ENCODE measurements at regions not wholly inside any gene's neighbourhood (a gene's known extent, or its start where the extent isn't known, plus 50 kb on each side); places are given as distances from the start of the nearest gene placed in this dataset.

DNA sequence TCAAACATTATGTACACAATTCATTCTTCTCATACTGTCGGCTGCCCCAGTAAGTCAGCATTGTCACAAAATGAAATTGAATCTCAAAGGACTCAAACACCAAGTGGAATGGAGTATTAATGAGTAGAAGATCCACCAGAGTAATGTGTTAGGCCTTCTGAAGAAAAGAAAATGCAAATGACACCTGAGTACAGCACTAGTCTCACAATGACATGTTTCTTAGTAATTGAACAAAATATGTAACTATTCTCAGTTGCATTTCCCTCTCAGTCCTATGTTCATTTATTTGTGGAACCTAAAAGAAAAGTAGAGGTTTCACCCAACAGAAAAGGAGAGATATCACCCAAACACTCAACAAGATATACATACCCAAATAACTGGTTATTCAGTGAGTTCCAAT lies 283.9 kb upstream of the THBS1 start:
- ChIA-PET CTCF (no interaction called here), POLR2A (no interaction called here)
- no peak overlapping the region for H3K27ac ChIP-seq (ENCODE audit: low read depth, low read length)
- H3K9me3 ChIP-seq (ENCODE audit: control insufficient read depth, insufficient read depth, low read length), result no peaks in the 10 kb centered on the region
- no peak overlapping the region for H3K4me3 ChIP-seq (ENCODE audit: low read depth, low read length)
- TF ChIP-seq, protein P1, sequence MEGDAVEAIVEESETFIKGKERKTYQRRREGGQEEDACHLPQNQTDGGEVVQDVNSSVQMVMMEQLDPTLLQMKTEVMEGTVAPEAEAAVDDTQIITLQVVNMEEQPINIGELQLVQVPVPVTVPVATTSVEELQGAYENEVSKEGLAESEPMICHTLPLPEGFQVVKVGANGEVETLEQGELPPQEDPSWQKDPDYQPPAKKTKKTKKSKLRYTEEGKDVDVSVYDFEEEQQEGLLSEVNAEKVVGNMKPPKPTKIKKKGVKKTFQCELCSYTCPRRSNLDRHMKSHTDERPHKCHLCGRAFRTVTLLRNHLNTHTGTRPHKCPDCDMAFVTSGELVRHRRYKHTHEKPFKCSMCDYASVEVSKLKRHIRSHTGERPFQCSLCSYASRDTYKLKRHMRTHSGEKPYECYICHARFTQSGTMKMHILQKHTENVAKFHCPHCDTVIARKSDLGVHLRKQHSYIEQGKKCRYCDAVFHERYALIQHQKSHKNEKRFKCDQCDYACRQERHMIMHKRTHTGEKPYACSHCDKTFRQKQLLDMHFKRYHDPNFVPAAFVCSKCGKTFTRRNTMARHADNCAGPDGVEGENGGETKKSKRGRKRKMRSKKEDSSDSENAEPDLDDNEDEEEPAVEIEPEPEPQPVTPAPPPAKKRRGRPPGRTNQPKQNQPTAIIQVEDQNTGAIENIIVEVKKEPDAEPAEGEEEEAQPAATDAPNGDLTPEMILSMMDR (IDR thresholded peaks at IDR 0.05; ENCODE audit: low read depth, low read length), result no peak
- DNase-seq (ENCODE audit: low read depth, low spot score), result no peak
- H3K27me3 ChIP-seq (ENCODE audit: control insufficient read depth, insufficient read depth, low read length), result no peaks in the 10 kb centered on the region

DNA sequence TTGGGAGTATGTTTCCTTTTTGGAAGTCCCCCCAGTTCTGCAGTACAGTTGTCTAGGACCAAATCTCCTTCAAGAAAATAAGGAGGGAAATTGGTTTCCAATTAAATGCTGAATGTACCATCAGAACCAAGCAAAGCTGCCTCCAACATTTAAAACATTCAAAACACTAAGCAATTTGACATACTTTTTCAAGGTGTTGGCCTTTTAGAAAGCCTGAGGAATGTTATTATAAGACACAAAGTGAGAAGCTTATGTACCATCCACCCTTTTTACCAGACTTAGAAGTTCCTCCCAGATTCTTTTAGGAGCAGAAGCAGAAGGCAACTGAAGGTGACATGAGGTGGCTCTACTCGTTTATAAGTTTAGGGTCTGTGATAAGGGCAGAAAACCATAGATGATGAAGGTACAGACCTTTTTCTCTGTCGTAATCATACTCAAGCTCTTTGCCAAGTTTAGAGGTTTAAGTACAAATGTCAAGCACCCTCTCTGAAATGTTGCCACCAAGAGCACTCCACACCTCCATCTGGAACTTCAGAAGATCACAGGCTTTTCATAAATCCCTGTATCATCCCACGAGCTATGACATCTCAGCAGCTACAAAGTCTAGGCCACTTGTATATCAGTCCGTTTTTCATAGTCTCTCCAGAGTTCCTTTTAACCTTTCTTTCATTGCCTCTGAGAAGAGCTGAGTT lies 282.5 kb upstream of the THBS1 start:
- no peaks in the 10 kb centered on the region for H3K27me3 ChIP-seq (ENCODE audit: control insufficient read depth, insufficient read depth, low read length)
- DNase-seq (ENCODE audit: low read depth, low spot score), result no peak
- H3K4me3 ChIP-seq (ENCODE audit: low read depth, low read length), result no peak overlapping the region
- H3K9me3 ChIP-seq (ENCODE audit: control insufficient read depth, insufficient read depth, low read length), result no peaks in the 10 kb centered on the region
- TF ChIP-seq, protein P1 (IDR thresholded peaks at IDR 0.05; ENCODE audit: low read depth, low read length), result no peak
- CTCF ChIA-PET, result interaction anchor here (0.9 kb wide), 1 partner anchor 599 kb away, joined by 3 read pairs; no protein-coding TSS in a partner anchor
- POLR2A ChIA-PET, result no interaction called here
- H3K27ac ChIP-seq (ENCODE audit: low read depth, low read length), result no peak overlapping the region

DNA sequence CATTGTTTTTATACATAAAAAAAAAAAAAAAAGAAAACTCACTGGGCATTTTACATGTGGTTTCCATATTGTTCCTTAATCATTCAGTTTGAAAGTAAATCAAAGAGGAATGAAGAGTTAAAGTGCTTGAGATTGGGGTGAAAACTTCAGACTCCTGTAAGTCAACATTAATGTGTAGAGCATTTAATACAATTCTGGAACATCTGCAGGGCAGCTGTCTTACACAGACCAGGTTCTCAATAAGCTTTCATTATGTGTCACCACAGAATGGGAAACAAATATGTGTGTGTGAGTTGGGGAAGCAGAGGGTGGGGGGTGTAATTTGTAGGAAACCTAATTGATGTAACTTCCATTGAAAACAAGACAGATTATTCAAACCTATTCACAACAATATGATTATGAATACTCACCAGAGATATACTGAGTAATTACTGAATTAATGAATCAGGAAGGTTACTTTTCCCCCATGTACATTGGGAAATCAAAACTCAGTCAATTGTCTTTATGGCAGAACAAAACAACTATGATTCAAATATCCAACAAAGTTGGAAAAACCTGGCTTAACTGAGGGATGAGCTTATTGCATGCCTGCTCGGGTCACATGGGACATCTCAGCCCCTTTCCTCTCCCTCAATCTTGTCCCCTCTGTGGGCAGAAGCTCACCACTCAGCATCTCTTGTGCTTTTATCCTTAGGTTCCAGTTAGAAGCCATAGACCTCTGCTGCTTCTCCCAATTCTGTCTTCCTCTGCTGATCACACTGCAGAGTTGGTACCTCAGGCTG lies 281.2 kb upstream of the THBS1 start:
- no peak for DNase-seq (ENCODE audit: low read depth, low spot score)
- POLR2A ChIA-PET, result interaction anchor here (0.7 to 6.7 kb wide), 4 partner anchors 86 to 324 kb away, joined by 3 to 86 read pairs (median 4); partner anchors contain the start of gene THBS1
- Histone ChIP-seq H3K4me3 (ENCODE audit: low read depth, low read length) (no peak overlapping the region), H3K27me3 (ENCODE audit: control insufficient read depth, insufficient read depth, low read length) (no peaks in the 10 kb centered on the region), H3K9me3 (ENCODE audit: control insufficient read depth, insufficient read depth, low read length) (no peaks in the 10 kb centered on the region), H3K27ac (ENCODE audit: low read depth, low read length) (peak overlapping the region; percentile 65)
- TF ChIP-seq, protein P1 (IDR thresholded peaks at IDR 0.05; ENCODE audit: low read depth, low read length), result no peak
- CTCF ChIA-PET, result interaction anchor here (0.5 to 0.9 kb wide), 2 partner anchors 280 to 441 kb away, joined by 3 read pairs; no protein-coding TSS in a partner anchor

DNA sequence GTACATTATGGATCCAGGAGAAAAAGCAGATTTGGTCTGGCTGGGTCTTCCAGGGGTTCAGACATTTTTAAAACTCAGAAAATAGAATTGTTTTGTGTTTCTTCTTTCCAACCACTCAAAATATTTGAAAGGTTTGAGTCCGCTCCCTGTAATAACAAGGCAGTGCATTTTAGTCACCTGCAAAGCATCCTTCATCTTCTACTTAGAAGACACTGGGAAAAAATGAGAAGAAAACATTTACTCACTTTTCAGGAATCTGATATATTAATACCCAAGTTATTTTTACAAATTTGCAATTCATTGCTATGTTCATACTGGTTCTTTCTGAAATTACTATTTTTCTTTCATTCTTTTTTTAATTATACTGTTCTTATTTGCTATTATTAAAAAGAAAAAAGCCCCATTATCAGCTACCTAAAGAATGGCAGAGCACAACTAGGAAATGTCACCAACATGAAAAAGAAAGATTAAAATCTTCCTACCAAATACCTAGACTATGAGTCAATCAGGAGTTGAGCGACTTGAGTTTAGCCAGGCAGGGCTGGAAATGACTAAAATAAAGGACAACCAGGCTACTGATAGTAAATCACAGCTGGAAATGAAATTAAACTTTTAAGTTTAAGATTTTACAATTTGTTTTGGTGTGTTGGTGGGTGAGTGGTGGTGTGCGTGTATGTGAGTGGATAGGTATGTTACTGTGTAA lies 280.3 kb upstream of the THBS1 start:
- DNase-seq (ENCODE audit: low read depth, low spot score), result no peak
- TF ChIP-seq, protein P1 (IDR thresholded peaks at IDR 0.05; ENCODE audit: low read depth, low read length), result no peak
- CTCF ChIA-PET, result interaction anchor here (0.9 kb wide), 1 partner anchor 279 kb away, joined by 3 read pairs; no protein-coding TSS in a partner anchor
- H3K9me3 ChIP-seq (ENCODE audit: control insufficient read depth, insufficient read depth, low read length), result no peaks in the 10 kb centered on the region
- no peaks in the 10 kb centered on the region for H3K27me3 ChIP-seq (ENCODE audit: control insufficient read depth, insufficient read depth, low read length)
- H3K27ac ChIP-seq (ENCODE audit: low read depth, low read length), result peak overlapping the region; percentile 65
- POLR2A ChIA-PET, result interaction anchor here (0.9 to 6.7 kb wide), 3 partner anchors 87 to 280 kb away, joined by 3 to 86 read pairs (median 3); partner anchors contain the start of gene THBS1
- no peak overlapping the region for H3K4me3 ChIP-seq (ENCODE audit: low read depth, low read length)
